AG09319 (cell line): ENCODE measurements at regions not wholly inside any gene's neighbourhood (a gene's known extent, or its start where the extent isn't known, plus 50 kb on each side); places are given as distances from the start of the nearest gene placed in this dataset.

Experiments
- DNase-seq: peaks from one replicate; pipeline ENCODE4 v3.0.0-alpha.2; 2010; ENCODE audit warnings: low read depth; ENCODE audit errors: extremely low read depth
- CTCF ChIP-seq: IDR thresholded peaks from 2 replicates; pipeline ENCODE4 v1.5.1; 2011; ENCODE audit warnings: low read depth, mild to moderate bottlenecking, inconsistent platforms, low read length, moderate library complexity

- no peak for DNase-seq
- TF ChIP-seq CTCF, result no peak
These were observed 281.1 kb downstream of the NPIPA8 start for GRCh38 chr16:18055411-18055916.

- no peak for TF ChIP-seq CTCF
- DNase-seq, result no peak
These were observed 285.8 kb downstream of the NPIPA8 start for GRCh38 chr16:18050777-18051176.

GRCh38 chr16:18050234-18050633, 286.3 kb downstream of the NPIPA8 start:
- DNase-seq, result no peak

DNA sequence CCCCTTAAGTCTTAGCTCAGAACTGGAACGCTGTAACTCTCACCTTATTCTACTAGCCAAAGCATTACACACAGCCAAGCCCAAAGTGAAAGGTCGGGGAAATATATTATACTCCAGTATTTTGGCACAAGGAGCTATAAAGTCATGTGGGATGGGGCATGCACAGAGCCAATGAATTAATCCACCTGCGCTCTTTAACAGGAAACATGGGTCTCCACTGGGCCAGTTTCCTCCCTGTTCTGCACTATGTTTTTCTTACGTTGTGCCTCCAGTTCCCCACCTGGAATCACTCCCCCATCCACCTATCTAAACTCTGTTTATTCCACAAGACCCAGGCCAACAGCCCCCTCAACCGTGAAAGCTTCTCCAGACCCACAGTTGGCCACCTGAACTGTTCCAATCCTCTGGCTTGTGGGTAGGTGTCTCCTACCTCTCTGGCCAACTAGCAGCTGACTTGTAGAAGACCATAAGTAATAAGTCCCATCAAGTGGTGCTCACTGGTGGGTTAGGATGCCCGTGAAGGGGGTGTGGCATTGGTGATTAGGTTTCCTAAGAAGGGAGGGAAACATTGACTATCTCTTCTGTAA, 286.9 kb downstream of the NPIPA8 start:
- TF ChIP-seq CTCF, result no peak
- no peak for DNase-seq

More at GRCh38 chr16:18050234-18050633, 286.3 kb downstream of the NPIPA8 start:
- TF ChIP-seq CTCF, result no peak

DNA sequence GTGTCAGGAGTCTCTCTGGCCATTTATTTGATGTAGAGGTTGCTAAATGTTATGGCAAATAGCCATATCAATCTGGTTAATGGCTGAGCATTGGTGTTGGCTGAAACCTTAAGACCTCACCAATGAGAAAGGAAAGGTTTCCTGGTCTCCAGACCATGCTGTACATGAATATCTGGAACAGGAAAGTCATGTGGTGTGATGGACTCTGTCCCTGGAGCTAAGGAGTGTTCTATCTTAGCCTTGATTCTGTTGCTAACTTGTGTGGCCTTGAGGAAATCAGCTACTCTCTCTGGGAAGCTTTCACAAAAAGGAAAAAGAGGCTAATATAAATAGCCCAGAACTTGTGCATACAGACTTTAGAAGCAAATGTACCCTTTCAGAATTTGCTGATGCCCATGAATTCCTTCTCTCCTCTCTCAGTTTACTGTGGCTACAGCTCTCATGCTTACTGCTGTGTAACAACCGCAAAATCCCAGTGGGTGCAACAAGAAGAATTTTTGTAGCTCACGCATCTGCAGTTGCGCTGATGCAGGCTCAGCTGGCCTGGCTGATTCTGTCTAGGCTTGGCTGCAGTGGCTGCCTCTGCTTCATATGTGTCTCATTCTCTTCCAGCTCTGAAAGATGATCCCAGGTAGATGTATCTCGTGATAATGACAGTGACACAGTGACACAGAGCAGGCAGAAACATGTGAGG, 287.5 kb downstream of the NPIPA8 start:
- TF ChIP-seq CTCF, result no peak
- DNase-seq, result no peak

DNA sequence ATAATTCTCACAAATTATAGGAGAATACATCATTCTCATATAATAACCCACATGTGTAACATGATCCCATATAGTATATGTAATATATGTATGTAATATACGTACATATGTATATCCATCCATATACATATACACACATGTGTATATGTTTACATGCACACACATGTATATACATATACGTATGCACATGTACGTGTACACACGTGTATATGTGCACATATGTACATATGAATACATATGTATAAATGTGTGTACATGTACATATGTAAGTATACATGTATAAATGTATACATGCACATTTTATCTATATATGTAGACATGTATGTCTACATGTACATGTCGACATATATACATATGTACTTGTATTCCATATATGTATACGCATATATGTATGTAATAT, 288.8 kb downstream of the NPIPA8 start:
- TF ChIP-seq CTCF, result no peak
- no peak for DNase-seq

DNA sequence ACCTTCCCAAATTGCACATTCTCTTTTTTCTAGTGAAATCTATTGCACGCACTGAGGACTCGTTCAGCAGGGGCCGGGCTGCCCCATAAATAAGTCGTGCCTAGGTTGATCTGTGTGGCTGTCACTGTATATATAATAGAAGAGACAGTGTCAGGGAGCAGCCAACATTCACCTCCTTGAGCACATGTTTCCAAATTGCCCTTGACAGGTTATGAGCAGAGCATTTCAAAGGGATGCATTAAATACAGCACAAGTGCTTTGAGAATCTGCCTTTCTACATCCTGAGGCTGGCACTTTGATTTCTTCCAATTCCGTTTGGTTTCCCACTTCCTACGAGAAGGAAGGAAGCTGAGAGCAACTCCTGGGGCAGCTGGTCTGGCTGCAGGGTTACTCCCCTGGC, 291.2 kb downstream of the NPIPA8 start:
- TF ChIP-seq CTCF, result no peak
- no peak for DNase-seq
